Nephron (organoid): ENCODE measurements at regions not wholly inside any gene's neighbourhood (a gene's known extent, or its start where the extent isn't known, plus 50 kb on each side); places are given as distances from the start of the nearest gene placed in this dataset.
"Not testable (repeated sequence)": the region's sequence is repeated elsewhere in the genome, so short reads cannot be mapped to it uniquely, and the experiment has no call there.

ENCODE experiments used
- H3K27ac Mint-ChIP-seq, 3 experiments: 2 replicates each; pipeline ENCODE4 v1.8.0; 2020; ENCODE audit warnings: mixed read lengths in 3 of 3, mild to moderate bottlenecking in 2 of 3, moderate library complexity in 1 of 3
- H3K27me3 Mint-ChIP-seq: 2 replicates; pipeline ENCODE4 v1.8.0; 2021; ENCODE audit warnings: low read depth, mild to moderate bottlenecking, moderate library complexity, mixed read lengths
- H3K36me3 Mint-ChIP-seq: 2 replicates; pipeline ENCODE4 v1.8.0; 2020; ENCODE audit warnings: low read depth, mixed read lengths
- H3K4me1 Mint-ChIP-seq: 2 replicates; pipeline ENCODE4 v1.8.0; 2020; ENCODE audit warnings: mixed read lengths
- H3K4me3 Mint-ChIP-seq, 3 experiments: 2 replicates each; pipeline ENCODE4 v1.8.0; 2020; ENCODE audit warnings: mild to moderate bottlenecking in 3 of 3, mixed read lengths in 3 of 3, moderate library complexity in 2 of 3
- H3K9me3 Mint-ChIP-seq: 2 replicates; pipeline ENCODE4 v1.8.0; 2020; ENCODE audit warnings: mixed read lengths
- CTCF ChIP-seq, 3 experiments: fragments of 200-600 bp; sonication (generic); IDR thresholded peaks; one replicate each; pipeline ENCODE4 v1.5.0; 2021; ENCODE audit warnings: antibody characterized with exemption in 3 of 3; ENCODE audit not compliant: unreplicated experiment in 3 of 3

- no peak overlapping the region for H3K4me3 Mint-ChIP-seq
- no peak for TF ChIP-seq CTCF (IDR thresholded peaks at IDR 0.05; ENCODE audit: unreplicated experiment in 3 of 3)
- no peak overlapping the region for H3K27ac Mint-ChIP-seq
- H3K36me3 Mint-ChIP-seq: no peaks in the 10 kb centered on the region
- H3K4me1 Mint-ChIP-seq: no peaks in the 10 kb centered on the region
- H3K9me3 Mint-ChIP-seq: peaks cover 6% of the 10 kb centered on the region
- no peaks in the 10 kb centered on the region for H3K27me3 Mint-ChIP-seq
These were observed 1698.4 kb upstream of the PCDH10 start for GRCh38 chr4:131450572-131451209.

- Mint-ChIP-seq H3K36me3 (no peaks in the 10 kb centered on the region), H3K4me3 (no peak overlapping the region), H3K27ac (no peak overlapping the region), H3K4me1 (no peaks in the 10 kb centered on the region), H3K9me3 (peaks cover 15% of the 10 kb centered on the region), H3K27me3 (no peaks in the 10 kb centered on the region)
- no peak for TF ChIP-seq CTCF (IDR thresholded peaks at IDR 0.05; ENCODE audit: unreplicated experiment in 3 of 3)
These were observed 1689.5 kb upstream of the PCDH10 start for GRCh38 chr4:131459430-131460101.

- no peaks in the 10 kb centered on the region for H3K4me1 Mint-ChIP-seq
- H3K9me3 Mint-ChIP-seq: peaks cover 6% of the 10 kb centered on the region
- no peaks in the 10 kb centered on the region for H3K27me3 Mint-ChIP-seq
These were observed 1678.7 kb upstream of the PCDH10 start for GRCh38 chr4:131470360-131470759.

GRCh38 chr4:131488772-131489171 lies 1660.3 kb upstream of the PCDH10 start:
- H3K9me3 Mint-ChIP-seq: no peaks in the 10 kb centered on the region
- H3K4me3 Mint-ChIP-seq: no peak overlapping the region
- H3K27me3 Mint-ChIP-seq: no peaks in the 10 kb centered on the region
- TF ChIP-seq CTCF (IDR thresholded peaks at IDR 0.05; ENCODE audit: unreplicated experiment in 3 of 3): no peak
- no peaks in the 10 kb centered on the region for H3K4me1 Mint-ChIP-seq
- no peak overlapping the region for H3K27ac Mint-ChIP-seq
- no peaks in the 10 kb centered on the region for H3K36me3 Mint-ChIP-seq

More at GRCh38 chr4:131470360-131470759, 1678.7 kb upstream of the PCDH10 start:
- no peak for TF ChIP-seq CTCF (IDR thresholded peaks at IDR 0.05; ENCODE audit: unreplicated experiment in 3 of 3)
- no peaks in the 10 kb centered on the region for H3K36me3 Mint-ChIP-seq
- H3K4me3 Mint-ChIP-seq: no peak overlapping the region
- H3K27ac Mint-ChIP-seq: no peak overlapping the region

- H3K27ac Mint-ChIP-seq, H3K27me3 Mint-ChIP-seq: not testable (repeated sequence)
- peaks cover 17% of the 10 kb centered on the region for H3K9me3 Mint-ChIP-seq
These were observed 1652.9 kb upstream of the PCDH10 start for GRCh38 chr4:131496211-131496610.

GRCh38 chr4:131499141-131499873 lies 1649.8 kb upstream of the PCDH10 start:
- Mint-ChIP-seq H3K4me3 (no peak overlapping the region), H3K36me3 (peaks cover 7% of the 10 kb centered on the region), H3K27me3 (no peaks in the 10 kb centered on the region), H3K4me1 (no peaks in the 10 kb centered on the region), H3K9me3 (peaks cover 17% of the 10 kb centered on the region), H3K27ac (no peak overlapping the region)
- TF ChIP-seq CTCF (IDR thresholded peaks at IDR 0.05; ENCODE audit: unreplicated experiment in 3 of 3): no peak

More at GRCh38 chr4:131496211-131496610, 1652.9 kb upstream of the PCDH10 start:
- not testable (repeated sequence) for H3K36me3 Mint-ChIP-seq, H3K4me1 Mint-ChIP-seq, H3K4me3 Mint-ChIP-seq
